HepG2 (cell line): ENCODE measurements at regions not wholly inside any gene's neighbourhood (a gene's known extent, or its start where the extent isn't known, plus 50 kb on each side); places are given as distances from the start of the nearest gene placed in this dataset.
"Not testable (repeated sequence)": the region's sequence is repeated elsewhere in the genome, so short reads cannot be mapped to it uniquely, and the experiment has no call there.

Experiments used
- ATAC-seq: fragments of 200-7000 bp; cut with Tn5 transposase; 3 replicates; pipeline ENCODE4 v1.9.1; 2020; ENCODE audit warnings: mild to moderate bottlenecking, moderate library complexity
- BruUV-seq: library from RNA; stranded (reverse); fragments of 400-500 nt; replicated peaks from 2 replicates; lab custom pipeline; 2021; lab: Mats Ljungman, UMichigan
- CTCF ChIA-PET: fragments of 300-600 bp; formaldehyde crosslinking; extraction: SDS; loops from one replicate; lab custom pipeline; 2021; ENCODE audit warnings: low total read pairs, inconsistent platforms, low intra/inter-chr PET ratio; lab: Yijun Ruan, JAX
- POLR2A ChIA-PET: fragments of 350-600 bp; sonication (Branson Sonifier 250); formaldehyde crosslinking; loops from one replicate; lab custom pipeline; 2020; ENCODE audit warnings: antibody characterized with exemption, inconsistent platforms; lab: Yijun Ruan, JAX
- DNase-seq: peaks from one replicate; pipeline ENCODE4 v3.0.0-alpha.2; 2015; ENCODE audit warnings: low spot score
- FAIRE-seq: peaks from 3 replicates; lab custom pipeline; 2011; peaks lifted over from hg19 to GRCh38; lab: Jason Lieb, UNC
- H2AFZ ChIP-seq: one replicate; pipeline ENCODE4 v1.6.1; 2011; ENCODE audit warnings: low read length, inconsistent platforms
- H3K27ac ChIP-seq: fragments of 300-600 bp; 3 replicates; pipeline ENCODE4 v1.8.0; 2011; ENCODE audit warnings: mixed run types, mild to moderate bottlenecking, mixed read lengths, low read length, inconsistent platforms; ENCODE audit not compliant: insufficient read depth; ENCODE audit errors: extremely low read length
- H3K27me3 ChIP-seq, 2 experiments: fragments of 200-600 bp in 1 of 2; 2 replicates in 1 of 2; 3 replicates in 1 of 2; pipeline versions ENCODE4 v1.6.0 to v1.8.0; 2011; ENCODE audit warnings: low read length in 2 of 2, mild to moderate bottlenecking in 2 of 2, moderate library complexity in 2 of 2, inconsistent platforms in 1 of 2; ENCODE audit not compliant: insufficient read depth in 2 of 2, control insufficient read depth in 1 of 2
- H3K36me3 ChIP-seq, 2 experiments: fragments of 200-600 bp in 1 of 2; replicated peaks in 1 of 2; 2 replicates in 1 of 2; 3 replicates in 1 of 2; pipeline versions ENCODE4 v1.5.1 to v1.8.0; 2011; ENCODE audit warnings: low read length in 2 of 2, inconsistent platforms in 1 of 2; ENCODE audit not compliant: insufficient read depth in 2 of 2, control insufficient read depth in 1 of 2
- H3K4me1 ChIP-seq: 2 replicates; pipeline ENCODE4 v1.5.1; 2012; ENCODE audit warnings: low read length, inconsistent platforms; ENCODE audit not compliant: insufficient read depth
- H3K4me2 ChIP-seq: 2 replicates; pipeline ENCODE4 v1.6.0; 2011; ENCODE audit warnings: low read depth, low read length, inconsistent platforms
- H3K4me3 ChIP-seq, 3 experiments: fragments of 200-600 bp in 1 of 3; sonication (generic), shearing (Covaris generic) in 1 of 3; replicated peaks in 1 of 3; 2 replicates each; pipeline ENCODE4 v1.5.1; 2011 to 2016; ENCODE audit warnings: low read length in 3 of 3, inconsistent platforms in 2 of 3, low read depth in 2 of 3, mild to moderate bottlenecking in 2 of 3, control low read depth in 1 of 3, mixed read lengths in 1 of 3; ENCODE audit not compliant: insufficient read depth in 1 of 3
- H3K79me2 ChIP-seq: one replicate; pipeline ENCODE4 v1.6.1; 2011; ENCODE audit warnings: low read length, inconsistent platforms; ENCODE audit not compliant: insufficient read depth
- H3K9ac ChIP-seq: 2 replicates; pipeline ENCODE4 v1.6.0; 2011; ENCODE audit warnings: mild to moderate bottlenecking, low read depth, low read length, inconsistent platforms; ENCODE audit not compliant: insufficient read depth
- H3K9me3 ChIP-seq: 2 replicates; pipeline ENCODE4 v1.5.1; 2012; ENCODE audit warnings: mild to moderate bottlenecking, low read length
- H4K20me1 ChIP-seq: 2 replicates; pipeline ENCODE4 v1.6.0; 2011; ENCODE audit warnings: inconsistent platforms, mild to moderate bottlenecking, low read length, moderate library complexity; ENCODE audit not compliant: insufficient read depth
- BORCS8-MEF2B ChIP-seq: sonication (generic); formaldehyde crosslinking; IDR thresholded peaks from 2 replicates; pipeline ENCODE4 v1.8.0; 2022; ENCODE audit warnings: mild to moderate bottlenecking, missing genetic modification reagents
- E2F2 ChIP-seq: sonication (generic); formaldehyde crosslinking; IDR thresholded peaks from 2 replicates; pipeline ENCODE4 v1.4.0; 2020; ENCODE audit warnings: missing genetic modification reagents, borderline replicate concordance
- ELF4 ChIP-seq: sonication (generic); formaldehyde crosslinking; IDR thresholded peaks from 2 replicates; pipeline ENCODE4 v1.5.0; 2020; ENCODE audit warnings: missing genetic modification reagents, mild to moderate bottlenecking, moderate library complexity, borderline replicate concordance
- KDM3A ChIP-seq: IDR thresholded peaks from 2 replicates; pipeline ENCODE4 v1.6.1; 2018; ENCODE audit warnings: low read depth, missing compliant biosample characterization
- PRPF4 ChIP-seq: fragments of 200-400 bp; formaldehyde crosslinking; IDR thresholded peaks from 2 replicates; pipeline ENCODE4 v1.6.1; 2016; ENCODE audit warnings: low read length, low read depth; ENCODE audit not compliant: poor library complexity, severe bottlenecking
- ZFP36 ChIP-seq: fragments of 150-350 bp; IDR thresholded peaks from 2 replicates; pipeline ENCODE4 v1.6.1; 2018; ENCODE audit warnings: borderline replicate concordance, low read length, low read depth; ENCODE audit not compliant: partially characterized antibody
- ZNF3 ChIP-seq: IDR thresholded peaks from 2 replicates; pipeline ENCODE4 v1.7.0; 2017; ENCODE audit warnings: inconsistent platforms
- ZNF407 ChIP-seq: sonication (generic); formaldehyde crosslinking; IDR thresholded peaks from one replicate; pipeline ENCODE4 v1.5.1; 2020; ENCODE audit warnings: mild to moderate bottlenecking, missing genetic modification reagents; ENCODE audit errors: not compliant biosample characterization
- ZNF550 ChIP-seq: sonication (generic); formaldehyde crosslinking; IDR thresholded peaks from 2 replicates; pipeline ENCODE4 v1.4.0; 2020; ENCODE audit warnings: mild to moderate bottlenecking, missing genetic modification reagents, borderline replicate concordance
- ZNF572 ChIP-seq: sonication (generic); formaldehyde crosslinking; IDR thresholded peaks from 2 replicates; pipeline ENCODE4 v1.5.1; 2020; ENCODE audit warnings: mild to moderate bottlenecking, missing genetic modification reagents
- ZNF619 ChIP-seq: sonication (generic); formaldehyde crosslinking; IDR thresholded peaks from 2 replicates; pipeline ENCODE4 v1.4.0; 2020; ENCODE audit warnings: mild to moderate bottlenecking, missing genetic modification reagents
- ZNF816 ChIP-seq: sonication (generic); formaldehyde crosslinking; IDR thresholded peaks from 2 replicates; pipeline ENCODE4 v1.8.0; 2022; ENCODE audit warnings: missing genetic modification reagents, mild to moderate bottlenecking, borderline replicate concordance
- WGBS: methylation state at CpG from one replicate; pipeline ENCODE4 v1.1.6; 2017; ENCODE audit warnings: low lambda C conversion rate; 5-methylcytosine and 5-hydroxymethylcytosine counted together
- in situ Hi-C: cut with HindIII; loops from 2 replicates; pipeline ENCODE4 v1.10.0; 2017; ENCODE audit warnings: low pct_unique_long_range_greater_than_20kb; ENCODE audit not compliant: extremely low pct_ligation_motif_present
- intact Hi-C: fragments of 100-400 bp; cut with micrococcal nuclease; formaldehyde crosslinking; loops from one replicate; pipeline ENCODE4 v1.10.0; 2022; ENCODE audit not compliant: unreplicated experiment

GRCh38 chr12:4833524-4833923, 76.2 kb upstream of the KCNA1 start (continued):
- TF ChIP-seq ZNF619 (no peak), ZNF816 (CRISPR knock-in tag) (no peak), E2F2 (CRISPR knock-in tag) (no peak), ZNF407 (no peak), BORCS8-MEF2B (no peak), ZNF572 (CRISPR knock-in tag) (no peak), PRPF4 (no peak), ZNF550 (CRISPR knock-in tag) (no peak), ZFP36 (no peak), ELF4 (CRISPR knock-in tag) (no peak), KDM3A (no peak), ZNF3 (CRISPR knock-in tag) (no peak)

- H3K36me3 ChIP-seq, H3K4me2 ChIP-seq, DNase-seq, in situ Hi-C loops, H3K9ac ChIP-seq, H3K4me3 ChIP-seq, intact Hi-C loops, H3K27me3 ChIP-seq, POLR2A ChIA-PET, ATAC-seq, CTCF ChIA-PET, H3K9me3 ChIP-seq, H4K20me1 ChIP-seq, H2AFZ ChIP-seq, H3K27ac ChIP-seq, H3K79me2 ChIP-seq, BruUV-seq, H3K4me1 ChIP-seq, FAIRE-seq: not testable (repeated sequence)
- 43% methylated on average over 3 of the region's 3 CpGs for WGBS
These were observed 67.3 kb upstream of the KCNA1 start for GRCh38 chr12:4842401-4842800.
